ENCODE measurements at regions not wholly inside any gene's neighbourhood (a gene's known extent, or its start where the extent isn't known, plus 50 kb on each side); places are given as distances from the start of the nearest gene placed in this dataset.

- TF ChIP-seq CTCF (IDR thresholded peaks at IDR 0.05; ENCODE audit: low read depth, low read length, poor library complexity, severe bottlenecking): no peak
- no peak for TF ChIP-seq EZH2phosphoT487 (IDR thresholded peaks at IDR 0.05; ENCODE audit: borderline replicate concordance, low read length)
Measured at GRCh38 chr6:148677594-148678476, 69.0 kb upstream of the UST start.

Measured in DOHH2 (cell line).